ENCODE measurements at regions not wholly inside any gene's neighbourhood (a gene's known extent, or its start where the extent isn't known, plus 50 kb on each side); places are given as distances from the start of the nearest gene placed in this dataset.

- no peak for TF ChIP-seq CTCF (IDR thresholded peaks at IDR 0.05; ENCODE audit: insufficient read depth, low read length, poor library complexity, severe bottlenecking)
- H3K4me3 ChIP-seq (ENCODE audit: low read depth, low read length) = no peak overlapping the region
- H3K36me3 ChIP-seq (ENCODE audit: control insufficient read depth, insufficient read depth, low read length) = no peaks in the 10 kb centered on the region
- H3K27me3 ChIP-seq (ENCODE audit: control insufficient read depth, insufficient read depth, low read length) = no peaks in the 10 kb centered on the region
- DNase-seq (ENCODE audit: low read depth) = no peak
Observed at GRCh38 chr19:33875071-33875470, 78.4 kb downstream of the KCTD15 start.

GRCh38 chr19:33876192-33876591, 79.5 kb downstream of the KCTD15 start:
- Histone ChIP-seq H3K36me3 (ENCODE audit: control insufficient read depth, insufficient read depth, low read length) (no peaks in the 10 kb centered on the region), H3K27me3 (ENCODE audit: control insufficient read depth, insufficient read depth, low read length) (no peaks in the 10 kb centered on the region), H3K4me3 (ENCODE audit: low read depth, low read length) (no peak overlapping the region)
- TF ChIP-seq CTCF (IDR thresholded peaks at IDR 0.05; ENCODE audit: insufficient read depth, low read length, poor library complexity, severe bottlenecking) = no peak
- DNase-seq (ENCODE audit: low read depth) = no peak

GRCh38 chr19:33878030-33878544, 81.4 kb downstream of the KCTD15 start:
- no peak for TF ChIP-seq CTCF (IDR thresholded peaks at IDR 0.05; ENCODE audit: insufficient read depth, low read length, poor library complexity, severe bottlenecking)
- no peak overlapping the region for H3K4me3 ChIP-seq (ENCODE audit: low read depth, low read length)
- H3K36me3 ChIP-seq (ENCODE audit: control insufficient read depth, insufficient read depth, low read length) = no peaks in the 10 kb centered on the region
- no peaks in the 10 kb centered on the region for H3K27me3 ChIP-seq (ENCODE audit: control insufficient read depth, insufficient read depth, low read length)
- DNase-seq (ENCODE audit: low read depth) = no peak

- no peaks in the 10 kb centered on the region for H3K27me3 ChIP-seq (ENCODE audit: control insufficient read depth, insufficient read depth, low read length)
- no peak for TF ChIP-seq CTCF (IDR thresholded peaks at IDR 0.05; ENCODE audit: insufficient read depth, low read length, poor library complexity, severe bottlenecking)
- H3K4me3 ChIP-seq (ENCODE audit: low read depth, low read length) = no peak overlapping the region
- no peaks in the 10 kb centered on the region for H3K36me3 ChIP-seq (ENCODE audit: control insufficient read depth, insufficient read depth, low read length)
- DNase-seq (ENCODE audit: low read depth) = no peak
Observed at GRCh38 chr19:33878910-33879810, 82.5 kb downstream of the KCTD15 start.

GRCh38 chr19:33879818-33880575, 83.3 kb downstream of the KCTD15 start:
- no peak for DNase-seq (ENCODE audit: low read depth)
- H3K36me3 ChIP-seq (ENCODE audit: control insufficient read depth, insufficient read depth, low read length) = no peaks in the 10 kb centered on the region
- no peak for TF ChIP-seq CTCF (IDR thresholded peaks at IDR 0.05; ENCODE audit: insufficient read depth, low read length, poor library complexity, severe bottlenecking)
- no peaks in the 10 kb centered on the region for H3K27me3 ChIP-seq (ENCODE audit: control insufficient read depth, insufficient read depth, low read length)
- no peak overlapping the region for H3K4me3 ChIP-seq (ENCODE audit: low read depth, low read length)
